Colonic mucosa (tissue), 4 donors: ENCODE measurements at regions not wholly inside any gene's neighbourhood (a gene's known extent, or its start where the extent isn't known, plus 50 kb on each side); places are given as distances from the start of the nearest gene placed in this dataset.

Experiments
- DNase-seq: peaks from one replicate; pipeline ENCODE4 v3.0.0-alpha.2; 2020
- H3K27ac ChIP-seq: fragments of 200-600 bp; one replicate; pipeline ENCODE4 v1.8.0; 2021
- H3K27me3 ChIP-seq: fragments of 200-600 bp; one replicate; pipeline ENCODE4 v1.8.0; 2021
- H3K36me3 ChIP-seq: fragments of 200-600 bp; one replicate; pipeline ENCODE4 v1.8.0; 2021
- H3K4me1 ChIP-seq: fragments of 200-600 bp; one replicate; pipeline ENCODE4 v1.8.0; 2021; ENCODE audit warnings: mild to moderate bottlenecking
- H3K4me3 ChIP-seq: fragments of 200-600 bp; one replicate; pipeline ENCODE4 v1.8.0; 2021
- H3K9ac ChIP-seq, 2 donors: one replicate each; pipeline ENCODE4 v1.7.0; 2013; ENCODE audit warnings: control low read depth in 2 of 2, low read depth in 2 of 2, low read length in 2 of 2
- H3K9me3 ChIP-seq: fragments of 200-600 bp; one replicate; pipeline ENCODE4 v1.8.0; 2021
- CTCF ChIP-seq: fragments of 200-600 bp; IDR thresholded peaks from one replicate; pipeline ENCODE4 v1.8.0; 2022; ENCODE audit warnings: antibody characterized with exemption, mild to moderate bottlenecking
- intact Hi-C: fragments of 100-400 bp; cut with DNase I; formaldehyde crosslinking; loops from one replicate; pipeline ENCODE4 v1.14.1; 2022
- donor health status: healthy.
- donor health status: DM: no; HTN: no; CAD: no.
- donor health status: DM: no; HTN: no; CAD: no.

DNA sequence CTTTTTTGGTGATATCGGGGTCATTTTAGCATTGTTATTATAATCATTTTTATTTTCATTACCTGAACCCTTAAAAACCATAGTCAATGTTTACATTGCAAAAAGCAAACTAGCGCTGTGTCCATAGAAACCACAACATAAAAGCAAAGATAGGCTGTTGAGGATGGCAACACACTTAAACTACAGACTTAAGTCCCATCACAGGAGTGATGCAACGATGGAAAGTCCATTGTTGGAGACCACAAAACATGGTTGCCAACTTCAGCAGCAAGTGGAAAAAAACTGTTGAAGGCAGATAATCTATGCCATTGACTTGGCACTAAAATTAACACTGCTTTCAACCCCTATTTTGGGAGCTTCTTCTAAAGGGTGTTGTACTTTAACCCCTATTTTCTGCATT lies 398.8 kb upstream of the IGFBP3 start:
- Histone ChIP-seq H3K27me3 (no peaks in the 10 kb centered on the region), H3K36me3 (no peaks in the 10 kb centered on the region), H3K9me3 (no peaks in the 10 kb centered on the region), H3K4me3 (no peak overlapping the region), H3K27ac (no peak overlapping the region), H3K9ac (no peak overlapping the region), H3K4me1 (no peaks in the 10 kb centered on the region)
- no peak for DNase-seq
- intact Hi-C loops: no loop called here
- TF ChIP-seq CTCF: no peak

- no peaks in the 10 kb centered on the region for H3K4me1 ChIP-seq
- intact Hi-C loops: no loop called here
- H3K36me3 ChIP-seq: no peaks in the 10 kb centered on the region
- H3K4me3 ChIP-seq: no peak overlapping the region
- TF ChIP-seq CTCF: no peak
- DNase-seq: no peak
- H3K9me3 ChIP-seq: no peaks in the 10 kb centered on the region
- H3K9ac ChIP-seq: no peak overlapping the region
- no peaks in the 10 kb centered on the region for H3K27me3 ChIP-seq
- H3K27ac ChIP-seq: no peak overlapping the region
These were observed 397.2 kb upstream of the IGFBP3 start for GRCh38 chr7:46318276-46318675.

DNA sequence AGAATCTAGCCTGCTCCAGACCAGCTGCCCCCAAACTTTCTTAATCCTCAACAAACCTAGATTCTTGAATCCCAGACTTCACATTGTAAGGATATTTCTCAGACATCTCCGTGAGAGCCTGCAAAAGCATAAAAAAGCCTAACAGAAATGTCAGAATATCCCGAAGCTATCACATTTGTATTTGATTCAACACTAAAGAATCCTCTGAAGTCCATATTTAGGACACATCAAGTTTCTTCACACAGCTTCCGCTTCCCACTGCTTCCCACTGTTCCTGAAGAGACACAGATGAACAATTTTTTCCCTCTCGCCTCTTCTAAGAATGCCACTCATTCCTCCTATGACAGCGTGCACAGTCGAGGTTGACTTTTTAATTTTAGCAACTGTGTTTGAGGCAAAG lies 396.2 kb upstream of the IGFBP3 start:
- intact Hi-C loops: no loop called here
- Histone ChIP-seq H3K9ac (no peak overlapping the region), H3K36me3 (no peaks in the 10 kb centered on the region), H3K4me3 (no peak overlapping the region), H3K4me1 (no peaks in the 10 kb centered on the region), H3K27ac (no peak overlapping the region), H3K27me3 (no peaks in the 10 kb centered on the region), H3K9me3 (no peaks in the 10 kb centered on the region)
- no peak for TF ChIP-seq CTCF
- DNase-seq: no peak

GRCh38 chr7:46315891-46316290 lies 394.8 kb upstream of the IGFBP3 start:
- H3K4me3 ChIP-seq: no peak overlapping the region
- no peaks in the 10 kb centered on the region for H3K36me3 ChIP-seq
- TF ChIP-seq CTCF: no peak
- no peaks in the 10 kb centered on the region for H3K4me1 ChIP-seq
- no peak overlapping the region for H3K9ac ChIP-seq
- no peak overlapping the region for H3K27ac ChIP-seq
- DNase-seq: no peak
- no peaks in the 10 kb centered on the region for H3K9me3 ChIP-seq
- intact Hi-C loops: no loop called here
- no peaks in the 10 kb centered on the region for H3K27me3 ChIP-seq

- Histone ChIP-seq H3K9ac (no peak overlapping the region), H3K9me3 (no peaks in the 10 kb centered on the region), H3K36me3 (no peaks in the 10 kb centered on the region), H3K27me3 (no peaks in the 10 kb centered on the region), H3K4me3 (no peak overlapping the region), H3K27ac (no peak overlapping the region), H3K4me1 (no peaks in the 10 kb centered on the region)
- intact Hi-C loops: no loop called here
- TF ChIP-seq CTCF: no peak
- DNase-seq: no peak
These were observed 380.6 kb upstream of the IGFBP3 start for GRCh38 chr7:46301677-46302076.

GRCh38 chr7:46297515-46297914 lies 376.4 kb upstream of the IGFBP3 start:
- no peaks in the 10 kb centered on the region for H3K27me3 ChIP-seq
- H3K36me3 ChIP-seq: no peaks in the 10 kb centered on the region
- no peak overlapping the region for H3K27ac ChIP-seq
- H3K4me1 ChIP-seq: no peaks in the 10 kb centered on the region
- no peak for TF ChIP-seq CTCF
- H3K9ac ChIP-seq: no peak overlapping the region
- intact Hi-C loops: no loop called here
- no peak overlapping the region for H3K4me3 ChIP-seq
- no peaks in the 10 kb centered on the region for H3K9me3 ChIP-seq
- no peak for DNase-seq
